Endothelial cell (in vitro differentiated cells): ENCODE measurements at regions not wholly inside any gene's neighbourhood (a gene's known extent, or its start where the extent isn't known, plus 50 kb on each side); places are given as distances from the start of the nearest gene placed in this dataset.

Source experiments
- DNase-seq: peaks from one replicate; pipeline ENCODE4 v3.0.0; 2021; ENCODE audit warnings: low spot score
- H3K27ac Mint-ChIP-seq: one replicate; pipeline ENCODE4 v1.8.0; 2021; ENCODE audit warnings: mixed read lengths, inconsistent platforms; ENCODE audit not compliant: unreplicated experiment
- H3K27me3 Mint-ChIP-seq: one replicate; pipeline ENCODE4 v1.8.0; 2021; ENCODE audit warnings: mild to moderate bottlenecking, moderate library complexity, mixed read lengths, inconsistent platforms; ENCODE audit not compliant: unreplicated experiment
- H3K36me3 Mint-ChIP-seq: one replicate; pipeline ENCODE4 v1.8.0; 2021; ENCODE audit warnings: mild to moderate bottlenecking, low read depth, mixed read lengths, inconsistent platforms; ENCODE audit not compliant: unreplicated experiment
- H3K4me1 Mint-ChIP-seq: one replicate; pipeline ENCODE4 v1.8.0; 2021; ENCODE audit warnings: mild to moderate bottlenecking, mixed read lengths, inconsistent platforms; ENCODE audit not compliant: unreplicated experiment
- H3K4me3 Mint-ChIP-seq: one replicate; pipeline ENCODE4 v1.8.0; 2021; ENCODE audit warnings: mild to moderate bottlenecking, mixed read lengths, inconsistent platforms; ENCODE audit not compliant: unreplicated experiment
- H3K9me3 Mint-ChIP-seq: one replicate; pipeline ENCODE4 v1.8.0; 2021; ENCODE audit warnings: mixed read lengths, inconsistent platforms; ENCODE audit not compliant: unreplicated experiment
- TF ChIP-seq, protein P1 (sequence below): fragments of 200-600 bp; sonication (generic); IDR thresholded peaks from one replicate; pipeline ENCODE4 v1.5.0; 2021; ENCODE audit warnings: antibody characterized with exemption; ENCODE audit not compliant: unreplicated experiment

DNA sequence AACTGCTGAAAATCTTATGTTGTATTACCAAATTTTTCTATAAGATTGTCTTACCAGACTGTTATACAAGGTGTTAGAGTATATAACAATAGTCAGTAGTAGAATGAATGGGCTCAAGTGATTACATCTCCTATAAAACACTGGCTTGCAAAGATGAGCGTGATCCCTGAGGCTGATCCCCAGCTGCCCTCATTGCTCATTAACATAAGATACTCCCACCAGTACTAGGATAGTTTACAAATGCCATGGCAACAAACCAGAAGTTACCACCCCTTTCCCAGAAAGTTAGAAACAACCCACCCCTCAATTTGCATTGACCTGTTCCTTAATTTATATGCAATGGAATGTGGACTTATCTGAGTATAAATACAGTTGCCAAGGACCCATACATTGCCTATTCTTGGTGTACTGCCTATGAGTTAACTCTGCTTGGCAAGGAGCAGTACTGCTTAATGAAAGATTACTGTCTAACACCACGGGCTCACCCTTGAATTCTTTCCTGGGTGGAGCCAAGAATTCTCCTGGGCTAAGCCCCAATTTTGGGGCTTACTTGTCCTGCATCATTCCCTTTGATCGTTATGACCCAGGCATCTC is 252.8 kb upstream of the CHD6 start:
- Mint-ChIP-seq H3K9me3 (peaks cover 10% of the 10 kb centered on the region), H3K36me3 (no peaks in the 10 kb centered on the region), H3K4me3 (no peak overlapping the region), H3K27ac (no peak overlapping the region), H3K27me3 (peaks cover 2% of the 10 kb centered on the region), H3K4me1 (no peaks in the 10 kb centered on the region)
- DNase-seq = no peak
- TF ChIP-seq, protein P1, sequence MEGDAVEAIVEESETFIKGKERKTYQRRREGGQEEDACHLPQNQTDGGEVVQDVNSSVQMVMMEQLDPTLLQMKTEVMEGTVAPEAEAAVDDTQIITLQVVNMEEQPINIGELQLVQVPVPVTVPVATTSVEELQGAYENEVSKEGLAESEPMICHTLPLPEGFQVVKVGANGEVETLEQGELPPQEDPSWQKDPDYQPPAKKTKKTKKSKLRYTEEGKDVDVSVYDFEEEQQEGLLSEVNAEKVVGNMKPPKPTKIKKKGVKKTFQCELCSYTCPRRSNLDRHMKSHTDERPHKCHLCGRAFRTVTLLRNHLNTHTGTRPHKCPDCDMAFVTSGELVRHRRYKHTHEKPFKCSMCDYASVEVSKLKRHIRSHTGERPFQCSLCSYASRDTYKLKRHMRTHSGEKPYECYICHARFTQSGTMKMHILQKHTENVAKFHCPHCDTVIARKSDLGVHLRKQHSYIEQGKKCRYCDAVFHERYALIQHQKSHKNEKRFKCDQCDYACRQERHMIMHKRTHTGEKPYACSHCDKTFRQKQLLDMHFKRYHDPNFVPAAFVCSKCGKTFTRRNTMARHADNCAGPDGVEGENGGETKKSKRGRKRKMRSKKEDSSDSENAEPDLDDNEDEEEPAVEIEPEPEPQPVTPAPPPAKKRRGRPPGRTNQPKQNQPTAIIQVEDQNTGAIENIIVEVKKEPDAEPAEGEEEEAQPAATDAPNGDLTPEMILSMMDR = no peak

DNA sequence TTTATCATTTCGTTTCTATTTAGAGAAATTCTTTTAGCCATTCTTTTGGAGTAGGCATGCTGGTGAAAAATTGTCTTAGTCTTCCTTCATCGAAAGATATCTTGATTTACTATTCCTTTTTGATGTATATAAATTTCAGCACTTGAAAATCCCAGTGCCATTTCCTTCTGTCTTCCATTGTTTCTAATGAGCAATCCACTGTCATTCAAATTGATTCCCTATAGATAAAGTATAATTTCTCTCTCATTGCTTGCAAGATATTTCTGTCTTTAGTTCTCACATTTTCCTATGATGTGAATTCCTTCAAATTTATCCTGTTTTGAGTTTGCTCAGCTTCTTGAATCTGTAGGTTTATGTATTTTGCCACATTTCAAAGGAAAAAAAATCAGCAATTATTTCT is 251.1 kb upstream of the CHD6 start:
- TF ChIP-seq, protein P1 = no peak
- Mint-ChIP-seq H3K9me3 (peaks cover 10% of the 10 kb centered on the region), H3K27me3 (peaks cover 4% of the 10 kb centered on the region), H3K4me3 (no peak overlapping the region), H3K27ac (no peak overlapping the region), H3K4me1 (no peaks in the 10 kb centered on the region), H3K36me3 (no peaks in the 10 kb centered on the region)
- no peak for DNase-seq

DNA sequence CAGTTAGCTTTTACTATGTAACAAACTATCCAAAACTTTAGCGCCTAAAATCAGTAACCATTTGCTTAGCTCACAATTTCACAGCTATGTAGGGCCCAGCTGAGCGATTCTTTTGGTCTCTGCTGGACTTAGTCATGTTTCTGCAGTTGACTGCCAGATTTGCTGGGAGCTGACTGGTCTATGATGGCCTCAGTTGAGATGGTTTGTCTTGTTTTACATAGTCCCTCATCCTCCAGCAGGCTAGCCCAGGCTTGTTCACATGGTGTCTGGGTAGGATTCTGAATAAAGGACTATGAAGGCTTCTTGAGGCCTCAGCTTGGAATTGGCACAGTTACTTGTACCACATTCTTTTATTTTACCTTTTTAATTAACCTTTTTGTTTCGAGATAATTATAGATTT is 247.8 kb upstream of the CHD6 start:
- TF ChIP-seq, protein P1 = no peak
- Mint-ChIP-seq H3K36me3 (no peaks in the 10 kb centered on the region), H3K9me3 (peaks cover 18% of the 10 kb centered on the region), H3K4me3 (no peak overlapping the region), H3K27me3 (peaks cover 2% of the 10 kb centered on the region), H3K4me1 (no peaks in the 10 kb centered on the region), H3K27ac (no peak overlapping the region)
- DNase-seq = no peak

DNA sequence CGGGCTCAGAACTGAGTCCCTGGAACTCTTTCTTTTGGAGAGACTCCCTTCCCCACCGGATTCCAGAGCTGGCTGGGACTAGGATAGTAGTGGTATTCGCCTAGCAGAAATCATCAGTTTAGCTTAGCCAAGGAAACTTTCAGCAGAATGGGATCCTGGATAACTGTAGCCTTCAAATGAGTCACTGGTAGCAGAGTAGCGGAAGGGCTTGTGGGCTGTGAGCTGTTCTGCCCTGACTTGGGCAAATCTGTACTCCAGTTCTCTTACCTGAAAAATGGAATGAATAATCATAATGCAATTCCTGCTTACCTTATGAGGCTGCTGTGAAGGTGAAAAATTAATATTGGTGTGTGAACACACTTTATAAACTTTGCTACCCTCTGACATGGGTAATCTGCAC is 244.3 kb upstream of the CHD6 start:
- Mint-ChIP-seq H3K36me3 (no peaks in the 10 kb centered on the region), H3K27me3 (peaks cover 2% of the 10 kb centered on the region), H3K4me1 (no peaks in the 10 kb centered on the region), H3K4me3 (no peak overlapping the region), H3K27ac (no peak overlapping the region), H3K9me3 (peaks cover 14% of the 10 kb centered on the region)
- TF ChIP-seq, protein P1 = no peak
- no peak for DNase-seq

DNA sequence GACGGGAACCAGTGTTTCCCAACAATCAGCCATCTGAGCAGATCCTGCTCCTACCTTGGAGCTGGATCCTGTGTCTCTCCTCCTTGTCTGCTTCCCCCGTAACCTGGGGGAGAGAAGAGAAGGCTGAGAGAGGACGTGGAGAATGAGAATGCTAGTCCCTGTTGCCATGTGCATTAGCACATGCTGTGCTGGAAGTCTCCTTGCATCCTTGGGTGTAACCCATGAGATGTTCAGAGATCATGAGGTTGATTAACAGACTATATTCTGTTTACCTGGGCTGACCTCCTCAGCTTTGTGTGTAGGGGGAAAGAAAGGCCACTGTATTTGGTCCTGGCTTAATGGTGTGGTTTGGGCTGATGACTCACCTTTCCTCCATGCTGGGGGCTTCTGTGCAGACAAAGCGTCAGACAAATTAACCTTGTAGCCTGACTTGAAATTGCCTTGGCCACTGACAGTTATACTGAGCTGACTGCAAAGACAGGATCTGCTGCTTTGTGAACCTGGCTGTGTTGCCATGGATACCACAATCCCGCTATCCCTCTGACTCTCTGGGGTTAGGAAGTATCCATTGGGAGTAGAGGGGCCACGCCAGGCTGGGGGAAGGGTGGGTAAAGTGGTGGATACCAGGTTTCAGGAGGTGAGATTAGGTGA is 243.7 kb upstream of the CHD6 start:
- DNase-seq = no peak
- H3K9me3 Mint-ChIP-seq = peaks cover 12% of the 10 kb centered on the region
- H3K36me3 Mint-ChIP-seq = no peaks in the 10 kb centered on the region
- no peak overlapping the region for H3K27ac Mint-ChIP-seq
- TF ChIP-seq, protein P1 = no peak
- H3K4me3 Mint-ChIP-seq = no peak overlapping the region
- H3K27me3 Mint-ChIP-seq = peaks cover 2% of the 10 kb centered on the region
- H3K4me1 Mint-ChIP-seq = no peaks in the 10 kb centered on the region
